Keratinocyte (primary cell): ENCODE measurements at regions not wholly inside any gene's neighbourhood (a gene's known extent, or its start where the extent isn't known, plus 50 kb on each side); places are given as distances from the start of the nearest gene placed in this dataset.

ENCODE experiments used
- DNase-seq: peaks from one replicate; pipeline ENCODE4 v3.0.0-alpha.2; 2011; ENCODE audit warnings: low read depth, missing footprints, low spot score
- FAIRE-seq: peaks from 2 replicates; lab custom pipeline; 2011; peaks lifted over from hg19 to GRCh38; lab: Jason Lieb, UNC
- H2AFZ ChIP-seq: 2 replicates; pipeline ENCODE4 v1.6.0; 2012; ENCODE audit warnings: low read length, control low read depth, inconsistent platforms; ENCODE audit not compliant: control insufficient read depth
- H3K27ac ChIP-seq: 2 replicates; pipeline ENCODE4 v1.5.1; 2011; ENCODE audit warnings: low read length; ENCODE audit not compliant: control insufficient read depth, insufficient read depth
- H3K27me3 ChIP-seq: 3 replicates; pipeline ENCODE4 v1.6.0; 2011; ENCODE audit warnings: low read length; ENCODE audit not compliant: control insufficient read depth, insufficient read depth; ENCODE audit errors: extremely low read depth
- H3K36me3 ChIP-seq, 2 experiments: 2 replicates in 1 of 2; 3 replicates in 1 of 2; pipeline ENCODE4 v1.5.1; 2011; ENCODE audit warnings: low read length in 2 of 2, mild to moderate bottlenecking in 1 of 2; ENCODE audit not compliant: control insufficient read depth in 2 of 2, insufficient read depth in 2 of 2; ENCODE audit errors: extremely low read depth in 1 of 2
- H3K4me1 ChIP-seq: 3 replicates; pipeline ENCODE4 v1.5.1; 2011; ENCODE audit warnings: low read length; ENCODE audit not compliant: control insufficient read depth, insufficient read depth; ENCODE audit errors: extremely low read depth
- H3K4me2 ChIP-seq: 3 replicates; pipeline ENCODE4 v1.6.0; 2011; ENCODE audit warnings: low read depth, low read length; ENCODE audit not compliant: control insufficient read depth, insufficient read depth; ENCODE audit errors: extremely low read depth
- H3K4me3 ChIP-seq, 3 experiments: fragments of 200-600 bp in 1 of 3; sonication (generic) in 1 of 3; 2 replicates in 2 of 3; 3 replicates in 1 of 3; pipeline ENCODE4 v1.5.1; 2011 to 2016; ENCODE audit warnings: low read length in 3 of 3, mild to moderate bottlenecking in 3 of 3, control low read depth in 2 of 3, inconsistent platforms in 1 of 3, low read depth in 1 of 3, mixed read lengths in 1 of 3, mixed run types in 1 of 3, moderate library complexity in 1 of 3; ENCODE audit not compliant: control insufficient read depth in 2 of 3, insufficient read depth in 2 of 3; ENCODE audit errors: extremely low read depth in 1 of 3
- H3K79me2 ChIP-seq: 2 replicates; pipeline ENCODE4 v1.6.0; 2012; ENCODE audit warnings: low read length; ENCODE audit not compliant: control insufficient read depth, insufficient read depth
- H3K9ac ChIP-seq: 3 replicates; pipeline ENCODE4 v1.6.0; 2011; ENCODE audit warnings: low read length; ENCODE audit not compliant: control insufficient read depth, insufficient read depth; ENCODE audit errors: extremely low read depth
- H3K9me1 ChIP-seq: 3 replicates; pipeline ENCODE4 v1.6.0; 2011; ENCODE audit warnings: low read length; ENCODE audit not compliant: control insufficient read depth, insufficient read depth; ENCODE audit errors: extremely low read depth
- H3K9me3 ChIP-seq: 2 replicates; pipeline ENCODE4 v1.5.1; 2012; ENCODE audit warnings: low read depth, low read length; ENCODE audit not compliant: control insufficient read depth
- H4K20me1 ChIP-seq: 3 replicates; pipeline ENCODE4 v1.6.0; 2011; ENCODE audit warnings: low read length; ENCODE audit not compliant: control insufficient read depth, insufficient read depth; ENCODE audit errors: extremely low read depth
- EZH2 ChIP-seq: IDR thresholded peaks from one replicate; pipeline ENCODE4 v1.6.1; 2012; ENCODE audit warnings: inconsistent platforms, mild to moderate bottlenecking, low read length, moderate library complexity
- dilution Hi-C: fragments of 300-500 bp; cut with MboI; formaldehyde crosslinking; loops from one replicate; pipeline ENCODE4 v1.7.0; 2020; ENCODE audit warnings: low sequenced_read_pairs; ENCODE audit not compliant: extremely low pct_ligation_motif_present
- TF ChIP-seq, protein P1 (sequence below), 3 experiments: IDR thresholded peaks in 1 of 3; conservative IDR thresholded peaks in 1 of 3; optimal IDR thresholded peaks in 1 of 3; 2 replicates in 2 of 3; 3 replicates in 1 of 3; pipeline versions ENCODE3 to v1.5.1; 2011; ENCODE audit warnings: low read length in 3 of 3, mild to moderate bottlenecking in 3 of 3, moderate library complexity in 2 of 3, control low read depth in 1 of 3, inconsistent platforms in 1 of 3; ENCODE audit not compliant: insufficient read depth in 2 of 3; ENCODE audit errors: extremely low read depth in 1 of 3

DNA sequence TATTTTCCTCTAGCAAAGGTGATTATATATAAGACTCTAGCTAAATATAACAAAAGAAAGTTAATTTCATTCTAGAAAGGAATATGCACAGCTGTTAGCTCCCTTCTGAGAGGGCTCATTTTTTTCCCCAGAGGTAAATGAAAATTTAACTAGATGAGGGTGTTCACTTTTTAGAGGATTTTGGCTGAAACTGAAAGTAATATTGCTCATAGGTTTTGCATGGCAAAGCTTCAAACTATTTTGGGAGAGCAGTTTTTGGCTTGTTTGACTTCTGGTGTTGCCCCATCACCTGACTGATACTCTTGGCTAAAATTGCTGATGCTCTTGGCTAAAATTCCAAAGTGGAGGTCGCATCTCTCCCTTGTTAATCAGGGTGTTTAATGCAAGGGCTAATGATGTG is 311.9 kb downstream of the EDEM1 start:
- Histone ChIP-seq H3K4me2 (no peak overlapping the region), H3K27me3 (no peaks in the 10 kb centered on the region), H3K27ac (no peak overlapping the region), H4K20me1 (no peaks in the 10 kb centered on the region), H3K4me1 (no peaks in the 10 kb centered on the region), H3K36me3 (no peaks in the 10 kb centered on the region), H3K9ac (no peak overlapping the region), H3K4me3 (no peak overlapping the region), H2AFZ (no peak overlapping the region), H3K9me1 (no peaks in the 10 kb centered on the region), H3K79me2 (no peaks in the 10 kb centered on the region), H3K9me3 (no peaks in the 10 kb centered on the region)
- no peak for DNase-seq
- no peak for TF ChIP-seq EZH2
- TF ChIP-seq, protein P1, sequence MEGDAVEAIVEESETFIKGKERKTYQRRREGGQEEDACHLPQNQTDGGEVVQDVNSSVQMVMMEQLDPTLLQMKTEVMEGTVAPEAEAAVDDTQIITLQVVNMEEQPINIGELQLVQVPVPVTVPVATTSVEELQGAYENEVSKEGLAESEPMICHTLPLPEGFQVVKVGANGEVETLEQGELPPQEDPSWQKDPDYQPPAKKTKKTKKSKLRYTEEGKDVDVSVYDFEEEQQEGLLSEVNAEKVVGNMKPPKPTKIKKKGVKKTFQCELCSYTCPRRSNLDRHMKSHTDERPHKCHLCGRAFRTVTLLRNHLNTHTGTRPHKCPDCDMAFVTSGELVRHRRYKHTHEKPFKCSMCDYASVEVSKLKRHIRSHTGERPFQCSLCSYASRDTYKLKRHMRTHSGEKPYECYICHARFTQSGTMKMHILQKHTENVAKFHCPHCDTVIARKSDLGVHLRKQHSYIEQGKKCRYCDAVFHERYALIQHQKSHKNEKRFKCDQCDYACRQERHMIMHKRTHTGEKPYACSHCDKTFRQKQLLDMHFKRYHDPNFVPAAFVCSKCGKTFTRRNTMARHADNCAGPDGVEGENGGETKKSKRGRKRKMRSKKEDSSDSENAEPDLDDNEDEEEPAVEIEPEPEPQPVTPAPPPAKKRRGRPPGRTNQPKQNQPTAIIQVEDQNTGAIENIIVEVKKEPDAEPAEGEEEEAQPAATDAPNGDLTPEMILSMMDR (optimal IDR thresholded peaks at IDR 0.05 in 1 of 3, IDR thresholded peaks at IDR 0.05 in 1 of 3, conservative IDR thresholded peaks at IDR 0.05 in 1 of 3; ENCODE audit: extremely low read depth in 1 of 3, insufficient read depth in 2 of 3, low read length in 3 of 3): no peak
- FAIRE-seq: no peak
- dilution Hi-C loops: no loop called here

DNA sequence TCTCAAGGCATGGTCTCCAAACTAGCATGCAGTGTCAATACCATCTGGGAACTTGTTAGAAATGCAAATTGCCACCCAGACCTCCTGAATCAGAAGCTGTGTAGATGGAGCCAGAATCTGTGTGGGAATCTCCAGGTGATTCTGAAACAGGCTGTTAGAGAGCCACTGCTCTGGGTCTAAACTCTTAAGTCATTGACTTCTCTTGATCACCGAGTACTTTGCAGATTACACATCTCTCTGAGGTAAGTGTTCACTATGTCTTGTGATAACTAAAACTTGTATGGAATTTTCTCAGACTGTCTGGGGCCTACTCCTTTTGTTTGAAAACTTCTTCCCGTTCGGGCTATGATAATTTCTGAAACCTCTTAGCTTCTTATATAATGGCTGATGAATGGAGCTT is 315.6 kb downstream of the EDEM1 start:
- dilution Hi-C loops: no loop called here
- H3K27me3 ChIP-seq: no peaks in the 10 kb centered on the region
- no peaks in the 10 kb centered on the region for H4K20me1 ChIP-seq
- H2AFZ ChIP-seq: no peak overlapping the region
- H3K36me3 ChIP-seq: no peaks in the 10 kb centered on the region
- H3K27ac ChIP-seq: no peak overlapping the region
- H3K4me1 ChIP-seq: no peaks in the 10 kb centered on the region
- FAIRE-seq (no peak), DNase-seq (no peak)
- H3K79me2 ChIP-seq: no peaks in the 10 kb centered on the region
- TF ChIP-seq, protein P1 (optimal IDR thresholded peaks at IDR 0.05 in 1 of 3, IDR thresholded peaks at IDR 0.05 in 1 of 3, conservative IDR thresholded peaks at IDR 0.05 in 1 of 3; ENCODE audit: extremely low read depth in 1 of 3, insufficient read depth in 2 of 3, low read length in 3 of 3): no peak
- no peak for TF ChIP-seq EZH2
- no peaks in the 10 kb centered on the region for H3K9me3 ChIP-seq
- H3K4me2 ChIP-seq: no peak overlapping the region
- H3K9ac ChIP-seq: no peak overlapping the region
- no peaks in the 10 kb centered on the region for H3K9me1 ChIP-seq
- no peak overlapping the region for H3K4me3 ChIP-seq
